Large intestine (tissue), 3 donors: ENCODE measurements at regions not wholly inside any gene's neighbourhood (a gene's known extent, or its start where the extent isn't known, plus 50 kb on each side); places are given as distances from the start of the nearest gene placed in this dataset.

Source experiments
- DNase-seq, 2 donors: peaks; one replicate each; pipeline versions ENCODE4 v3.0.0 to v3.0.0-alpha.2; 2013
- H3K27ac ChIP-seq: one replicate; pipeline ENCODE4 v1.5.1; 2013; ENCODE audit warnings: low read length
- H3K27me3 ChIP-seq: 2 replicates; pipeline ENCODE4 v1.6.1; 2013; ENCODE audit warnings: low read length; ENCODE audit not compliant: control insufficient read depth, insufficient read depth
- H3K36me3 ChIP-seq: 2 replicates; pipeline ENCODE4 v1.6.1; 2013; ENCODE audit warnings: low read length; ENCODE audit not compliant: control insufficient read depth, insufficient read depth
- H3K4me1 ChIP-seq: one replicate; pipeline ENCODE4 v1.6.1; 2013; ENCODE audit warnings: low read length; ENCODE audit not compliant: control insufficient read depth, insufficient read depth
- H3K4me3 ChIP-seq: one replicate; pipeline ENCODE4 v1.5.1; 2013; ENCODE audit warnings: low read length
- H3K9me3 ChIP-seq: one replicate; pipeline ENCODE4 v1.6.1; 2013; ENCODE audit warnings: mild to moderate bottlenecking, low read depth, low read length, moderate library complexity; ENCODE audit not compliant: control insufficient read depth
- WGBS: methylation state at CpG from one replicate; pipeline ENCODE4 v1.1.5; 2013; ENCODE audit warnings: low lambda C conversion rate; ENCODE audit not compliant: insufficient coverage; 5-methylcytosine and 5-hydroxymethylcytosine counted together

DNA sequence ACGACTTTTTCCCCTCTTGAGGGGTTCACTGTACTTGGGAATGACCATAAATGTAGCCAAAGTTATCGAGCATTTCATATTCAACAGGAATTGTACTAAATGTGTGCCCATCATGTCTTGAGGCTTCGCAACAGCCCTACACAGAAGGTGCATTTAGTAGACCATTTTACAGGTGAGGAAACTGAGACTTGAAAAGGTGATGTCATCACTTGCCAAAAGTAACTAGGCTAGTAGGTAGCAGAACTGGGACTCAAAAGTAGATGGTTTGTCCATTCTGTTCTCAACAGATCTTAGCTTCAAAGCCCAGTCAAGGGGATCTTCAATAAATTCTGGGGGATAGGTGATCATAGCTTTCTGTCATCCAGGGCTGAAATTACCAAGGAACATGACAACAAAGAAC lies 782.2 kb downstream of the MED13L start:
- H3K36me3 ChIP-seq, result no peaks in the 10 kb centered on the region
- no peak overlapping the region for H3K4me3 ChIP-seq
- H3K9me3 ChIP-seq, result no peaks in the 10 kb centered on the region
- no peaks in the 10 kb centered on the region for H3K27me3 ChIP-seq
- no peak overlapping the region for H3K27ac ChIP-seq
- WGBS, result 100% methylated on average over 1 of the region's 3 CpGs
- H3K4me1 ChIP-seq, result no peaks in the 10 kb centered on the region
- no peak for DNase-seq

DNA sequence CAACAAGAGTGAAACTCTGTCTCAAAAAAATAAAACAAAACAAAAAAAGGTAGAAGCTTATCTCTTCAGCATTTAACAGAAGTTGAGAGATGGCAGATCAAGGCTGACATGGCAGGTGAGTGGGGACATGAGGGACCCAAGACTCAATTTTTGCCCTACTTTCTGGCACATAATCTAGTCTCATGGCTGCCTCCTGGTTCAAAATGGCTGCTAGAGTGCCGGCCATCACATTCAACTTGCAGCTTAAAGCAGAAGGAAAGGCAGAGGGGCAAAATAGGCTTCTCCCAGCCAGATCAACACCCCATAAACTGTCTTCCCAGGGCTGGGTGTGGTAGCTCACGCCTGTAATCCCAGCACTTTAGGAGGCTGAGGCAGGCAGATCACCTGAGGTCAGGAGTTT lies 784.9 kb downstream of the MED13L start:
- Histone ChIP-seq H3K9me3 (no peaks in the 10 kb centered on the region), H3K27me3 (no peaks in the 10 kb centered on the region), H3K27ac (no peak overlapping the region), H3K36me3 (no peaks in the 10 kb centered on the region), H3K4me1 (no peaks in the 10 kb centered on the region), H3K4me3 (no peak overlapping the region)
- WGBS, result no CpG with 5 or more reads among the region's 2 CpGs
- no peak for DNase-seq

- no peaks in the 10 kb centered on the region for H3K27me3 ChIP-seq
- WGBS, result 90% methylated on average over 2 of the region's 8 CpGs
- no peaks in the 10 kb centered on the region for H3K9me3 ChIP-seq
- no peak for DNase-seq
- no peak overlapping the region for H3K4me3 ChIP-seq
- H3K27ac ChIP-seq, result no peak overlapping the region
- H3K4me1 ChIP-seq, result no peaks in the 10 kb centered on the region
- H3K36me3 ChIP-seq, result no peaks in the 10 kb centered on the region
Observed at GRCh38 chr12:115491511-115492250, 785.8 kb downstream of the MED13L start.

DNA sequence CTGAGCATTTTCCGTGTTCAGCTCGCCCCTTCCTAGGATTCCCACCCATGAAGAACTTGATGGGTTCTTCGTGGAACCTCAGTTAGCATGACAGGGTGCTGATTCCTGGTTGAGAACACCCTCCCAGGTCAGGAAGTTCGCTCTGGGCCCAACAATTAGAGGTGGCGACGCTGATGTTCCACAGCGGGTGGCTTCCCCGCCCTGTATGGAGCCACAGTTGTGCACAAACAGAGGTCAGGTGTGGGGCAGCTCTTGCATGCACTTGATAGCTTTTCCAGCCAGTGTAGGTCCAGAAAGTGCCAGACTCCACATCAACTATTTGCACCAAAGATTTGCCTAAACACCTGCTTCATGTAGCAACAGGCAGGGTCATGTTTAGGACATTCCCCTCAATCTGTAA lies 788.2 kb downstream of the MED13L start:
- H3K4me3 ChIP-seq, result no peak overlapping the region
- no peaks in the 10 kb centered on the region for H3K9me3 ChIP-seq
- no peak overlapping the region for H3K27ac ChIP-seq
- DNase-seq, result no peak
- H3K27me3 ChIP-seq, result no peaks in the 10 kb centered on the region
- WGBS, result no CpG with 5 or more reads among the region's 8 CpGs
- H3K36me3 ChIP-seq, result no peaks in the 10 kb centered on the region
- no peaks in the 10 kb centered on the region for H3K4me1 ChIP-seq

- WGBS, result 72% methylated on average over 2 of the region's 6 CpGs
- Histone ChIP-seq H3K27ac (no peak overlapping the region), H3K36me3 (no peaks in the 10 kb centered on the region), H3K4me3 (no peak overlapping the region), H3K4me1 (no peaks in the 10 kb centered on the region), H3K27me3 (no peaks in the 10 kb centered on the region), H3K9me3 (no peaks in the 10 kb centered on the region)
- no peak for DNase-seq
Observed at GRCh38 chr12:115485967-115486366, 791.5 kb downstream of the MED13L start.

DNA sequence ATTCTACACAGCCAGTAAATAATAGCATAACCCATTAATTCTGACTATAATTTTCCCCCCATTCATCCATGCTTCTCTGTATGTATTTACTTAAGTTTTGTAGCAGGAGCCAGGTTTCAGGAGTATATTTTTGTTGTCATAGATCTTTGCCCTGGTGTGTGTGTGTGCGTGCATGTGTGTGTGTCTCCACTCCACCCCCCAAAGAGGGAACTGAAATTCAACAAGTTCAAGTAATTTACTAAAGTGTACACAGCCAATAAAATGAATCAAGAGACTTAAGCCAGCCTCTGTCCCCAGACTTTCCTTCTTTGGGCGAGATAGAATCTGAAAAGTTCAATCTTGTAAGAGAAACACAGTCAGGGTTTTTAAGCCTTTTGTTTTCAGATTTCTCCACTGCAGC lies 792.0 kb downstream of the MED13L start:
- DNase-seq, result no peak
- H3K27ac ChIP-seq, result no peak overlapping the region
- no peaks in the 10 kb centered on the region for H3K36me3 ChIP-seq
- H3K4me3 ChIP-seq, result no peak overlapping the region
- H3K4me1 ChIP-seq, result no peaks in the 10 kb centered on the region
- 100% methylated on average over 1 of the region's 2 CpGs for WGBS
- no peaks in the 10 kb centered on the region for H3K27me3 ChIP-seq
- H3K9me3 ChIP-seq, result no peaks in the 10 kb centered on the region

DNA sequence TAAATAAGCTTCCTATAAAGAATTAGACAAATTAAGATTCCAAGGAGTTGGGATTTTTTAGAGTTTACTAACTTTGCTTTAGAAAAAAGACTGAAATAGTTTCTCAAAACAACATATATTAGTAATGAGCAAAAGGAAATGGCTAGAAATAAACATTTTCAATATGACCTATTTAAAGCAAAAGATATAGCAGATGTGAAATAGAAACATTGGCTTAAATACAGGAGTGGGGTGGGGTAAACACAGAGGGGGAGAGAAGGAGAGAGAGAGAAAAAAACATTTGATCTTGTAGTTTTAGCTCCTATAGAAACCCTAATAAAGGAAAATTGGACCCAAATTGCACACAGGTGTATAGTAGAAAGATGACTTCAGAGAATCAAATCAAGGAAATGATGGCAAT lies 794.5 kb downstream of the MED13L start:
- no peaks in the 10 kb centered on the region for H3K9me3 ChIP-seq

DNA sequence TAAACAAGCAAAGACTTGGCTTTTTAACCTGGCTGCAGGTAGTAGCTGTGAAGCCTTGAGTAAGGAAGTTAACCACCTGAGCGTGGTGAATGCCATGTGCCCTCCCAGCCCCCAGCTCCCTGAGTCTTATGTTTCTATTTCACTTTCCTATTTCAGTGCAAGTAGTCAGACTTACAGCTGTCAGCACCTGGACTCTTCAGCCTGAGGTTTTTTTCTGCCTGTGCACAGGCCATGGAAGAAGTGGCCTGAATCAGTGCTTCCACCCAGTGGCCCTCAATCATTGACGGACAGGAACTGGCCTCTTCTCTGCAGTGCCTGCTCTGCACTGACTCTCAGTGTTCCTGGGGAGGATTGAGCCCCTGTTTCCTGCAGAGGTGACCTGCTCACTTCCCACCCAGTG lies 796.4 kb downstream of the MED13L start:
- no CpG with 5 or more reads among the region's 2 CpGs for WGBS
- Histone ChIP-seq H3K36me3 (no peaks in the 10 kb centered on the region), H3K27me3 (no peaks in the 10 kb centered on the region), H3K4me1 (no peaks in the 10 kb centered on the region), H3K9me3 (no peaks in the 10 kb centered on the region), H3K4me3 (no peak overlapping the region), H3K27ac (no peak overlapping the region)
- DNase-seq, result peak; percentile 30 to 62

More for the DNA sequence above, 794.5 kb downstream of the MED13L start:
- no peak overlapping the region for H3K27ac ChIP-seq
- H3K4me3 ChIP-seq, result no peak overlapping the region
- DNase-seq, result no peak
- no peaks in the 10 kb centered on the region for H3K27me3 ChIP-seq
- no peaks in the 10 kb centered on the region for H3K4me1 ChIP-seq
- H3K36me3 ChIP-seq, result no peaks in the 10 kb centered on the region

DNA sequence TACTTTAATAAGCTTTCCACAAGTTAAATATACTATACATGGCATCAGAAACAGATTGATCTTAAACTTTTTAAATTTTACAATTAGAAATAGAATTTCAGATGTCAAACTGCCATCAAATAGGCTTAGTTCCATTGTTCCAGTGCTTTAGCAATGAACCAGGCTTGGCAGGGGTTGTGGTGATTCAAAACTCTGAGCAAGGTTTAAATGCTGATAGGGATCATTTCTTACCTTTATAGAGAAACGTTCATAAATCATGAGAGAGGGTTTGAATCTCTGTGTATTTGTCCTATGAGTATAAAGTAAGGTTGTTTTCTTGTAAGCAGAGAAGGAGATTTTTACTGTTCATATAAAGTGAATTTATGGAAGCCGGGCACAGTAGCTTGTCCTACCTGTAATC lies 794.5 kb upstream of the TBX3 start:
- Histone ChIP-seq H3K9me3 (no peaks in the 10 kb centered on the region), H3K4me3 (no peak overlapping the region), H3K36me3 (no peaks in the 10 kb centered on the region), H3K4me1 (peaks cover 14% of the 10 kb centered on the region), H3K27me3 (no peaks in the 10 kb centered on the region), H3K27ac (no peak overlapping the region)
- no peak for DNase-seq
- 100% methylated on average over 1 of the region's 2 CpGs for WGBS

- peak; percentile 93 to 98 for DNase-seq
- Histone ChIP-seq H3K27me3 (no peaks in the 10 kb centered on the region), H3K4me3 (no peak overlapping the region), H3K4me1 (peaks cover 29% of the 10 kb centered on the region), H3K9me3 (no peaks in the 10 kb centered on the region), H3K27ac (peak overlapping the region; percentile 68), H3K36me3 (no peaks in the 10 kb centered on the region)
- WGBS, result no CpG with 5 or more reads among the region's 14 CpGs
Observed at GRCh38 chr12:115474539-115475353, 790.8 kb upstream of the TBX3 start.
